Psoas muscle (tissue), 7 donors: ENCODE measurements at regions not wholly inside any gene's neighbourhood (a gene's known extent, or its start where the extent isn't known, plus 50 kb on each side); places are given as distances from the start of the nearest gene placed in this dataset.

Source experiments
- ATAC-seq, 4 donors: fragments of 200-7000 bp; cut with Tn5 transposase; one replicate each; pipeline ENCODE4 v1.9.1; 2020; ENCODE audit warnings: moderate library complexity in 3 of 4, mild to moderate bottlenecking in 2 of 4
- DNase-seq, 2 donors: peaks; one replicate each; pipeline ENCODE4 v3.0.0-alpha.2; 2020
- H3K27ac ChIP-seq: fragments of 200-600 bp; one replicate; pipeline ENCODE4 v1.8.0; 2022
- H3K27me3 ChIP-seq, 3 donors: fragments of 200-600 bp in 1 of 3; one replicate each; pipeline versions ENCODE4 v1.6.1 to v1.8.0; 2013 to 2022; ENCODE audit warnings: low read length in 2 of 3, mild to moderate bottlenecking in 2 of 3, moderate library complexity in 1 of 3; ENCODE audit not compliant: insufficient read depth in 3 of 3
- H3K36me3 ChIP-seq, 2 donors: fragments of 200-600 bp in 1 of 2; one replicate each; pipeline versions ENCODE4 v1.6.1 to v1.8.0; 2013 to 2022; ENCODE audit warnings: low read depth in 1 of 2, mild to moderate bottlenecking in 1 of 2, moderate library complexity in 1 of 2; ENCODE audit not compliant: insufficient read depth in 1 of 2
- H3K4me1 ChIP-seq: fragments of 200-600 bp; one replicate; pipeline ENCODE4 v1.8.0; 2022
- H3K4me3 ChIP-seq: fragments of 200-600 bp; one replicate; pipeline ENCODE4 v1.8.0; 2022; ENCODE audit warnings: mild to moderate bottlenecking
- H3K9me3 ChIP-seq: fragments of 200-600 bp; one replicate; pipeline ENCODE4 v1.8.0; 2022
- WGBS, 3 donors: extraction: QIAGEN DNeasy Blood & Tissue Kit; methylation state at CpG; one replicate each; pipeline versions ENCODE4 v1.1.6 to v1.1.7; 2013; 5-methylcytosine and 5-hydroxymethylcytosine counted together
- intact Hi-C, 2 donors: fragments of 100-400 bp; cut with DNase I; formaldehyde crosslinking; loops; one replicate each; pipeline versions ENCODE4 v1.11.0 to v1.14.2; 2022
- TF ChIP-seq, protein P1 (sequence below): fragments of 200-600 bp; IDR thresholded peaks from one replicate; pipeline ENCODE4 v1.8.0; 2022; ENCODE audit warnings: antibody characterized with exemption
- donor health status: healthy with polysubstance abuse.
- donor health status: DM: no; HTN: no; CAD: no; lungs with moderate emphysema.
- donor health status: Bipolar disorder and iron deficiency.
- donor health status: healthy.
- donor health status: DM: yes; HTN: yes; CAD: no.
- donor health status: DM: no; HTN: no; CAD: no.
- donor health status: DM: yes; HTN: yes; CAD: no.

DNA sequence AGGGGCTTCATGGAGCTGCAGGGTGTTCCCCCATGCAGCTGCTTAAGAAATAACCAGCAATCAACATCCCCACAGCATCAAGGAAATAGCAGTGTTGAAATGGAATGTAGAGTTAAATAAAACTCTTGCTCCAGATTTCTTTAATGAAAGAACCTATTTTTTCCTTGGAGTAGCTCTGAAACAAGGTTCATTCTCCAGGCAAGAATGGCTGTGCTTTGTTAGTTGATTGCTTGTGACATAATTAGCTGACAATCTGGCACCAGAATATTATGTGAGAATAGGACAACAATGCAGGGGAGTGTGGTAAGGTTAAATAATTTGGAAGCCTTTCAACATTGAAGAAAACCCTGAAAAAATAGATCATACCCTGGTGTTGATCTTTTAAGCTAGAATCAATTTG lies 254.2 kb upstream of the RRP15 start:
- Histone ChIP-seq H3K36me3 (no peaks in the 10 kb centered on the region), H3K4me1 (no peaks in the 10 kb centered on the region), H3K27me3 (no peaks in the 10 kb centered on the region), H3K9me3 (no peaks in the 10 kb centered on the region), H3K4me3 (no peak overlapping the region), H3K27ac (no peak overlapping the region)
- TF ChIP-seq, protein P1, sequence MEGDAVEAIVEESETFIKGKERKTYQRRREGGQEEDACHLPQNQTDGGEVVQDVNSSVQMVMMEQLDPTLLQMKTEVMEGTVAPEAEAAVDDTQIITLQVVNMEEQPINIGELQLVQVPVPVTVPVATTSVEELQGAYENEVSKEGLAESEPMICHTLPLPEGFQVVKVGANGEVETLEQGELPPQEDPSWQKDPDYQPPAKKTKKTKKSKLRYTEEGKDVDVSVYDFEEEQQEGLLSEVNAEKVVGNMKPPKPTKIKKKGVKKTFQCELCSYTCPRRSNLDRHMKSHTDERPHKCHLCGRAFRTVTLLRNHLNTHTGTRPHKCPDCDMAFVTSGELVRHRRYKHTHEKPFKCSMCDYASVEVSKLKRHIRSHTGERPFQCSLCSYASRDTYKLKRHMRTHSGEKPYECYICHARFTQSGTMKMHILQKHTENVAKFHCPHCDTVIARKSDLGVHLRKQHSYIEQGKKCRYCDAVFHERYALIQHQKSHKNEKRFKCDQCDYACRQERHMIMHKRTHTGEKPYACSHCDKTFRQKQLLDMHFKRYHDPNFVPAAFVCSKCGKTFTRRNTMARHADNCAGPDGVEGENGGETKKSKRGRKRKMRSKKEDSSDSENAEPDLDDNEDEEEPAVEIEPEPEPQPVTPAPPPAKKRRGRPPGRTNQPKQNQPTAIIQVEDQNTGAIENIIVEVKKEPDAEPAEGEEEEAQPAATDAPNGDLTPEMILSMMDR: no peak
- DNase-seq (no peak), ATAC-seq (no peak)
- intact Hi-C loops: no loop called here

DNA sequence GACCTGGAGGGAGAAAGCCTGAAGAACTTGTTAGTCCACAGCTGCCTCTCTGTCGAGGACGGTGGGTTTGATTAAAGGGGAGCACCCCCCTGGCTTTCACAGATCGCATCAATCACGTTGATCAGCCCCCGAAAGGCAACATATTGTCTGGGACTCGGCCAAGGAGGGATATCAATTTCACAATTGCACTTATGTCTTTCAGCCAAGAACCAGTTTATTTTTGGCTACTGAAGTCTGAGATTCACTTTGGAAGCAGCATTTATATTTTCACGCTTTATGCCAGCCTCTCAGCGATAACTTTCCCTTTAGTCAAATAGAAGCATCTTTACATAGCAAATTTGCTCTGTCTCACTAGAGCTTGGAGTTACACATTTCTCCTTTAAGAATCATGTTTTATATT lies 253.2 kb upstream of the RRP15 start:
- WGBS, 3 donors: 9 to 11% (median 11%) methylated on average over 8 of the region's 8 CpGs
- ATAC-seq: no peak

DNA sequence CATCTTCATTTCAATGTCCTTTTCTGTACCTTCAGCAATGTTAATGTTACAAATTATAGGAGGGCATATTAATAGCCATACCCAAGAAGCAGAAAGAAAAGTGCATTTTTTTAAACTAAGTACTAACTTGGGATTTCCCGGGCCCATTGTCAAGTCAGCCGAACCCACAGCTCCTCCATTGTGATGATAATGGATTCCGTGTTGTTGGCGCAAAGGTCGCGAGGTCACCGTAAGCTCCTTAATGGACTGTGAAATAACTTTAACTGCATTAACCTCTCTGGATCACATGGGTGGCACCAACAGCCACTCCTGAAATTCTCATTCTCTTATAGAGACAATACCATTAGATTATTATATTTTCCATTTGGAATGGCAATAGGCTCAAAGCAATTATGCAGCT lies 250.6 kb upstream of the RRP15 start:
- Histone ChIP-seq H3K4me1 (no peaks in the 10 kb centered on the region), H3K9me3 (no peaks in the 10 kb centered on the region), H3K36me3 (no peaks in the 10 kb centered on the region), H3K4me3 (no peak overlapping the region), H3K27ac (no peak overlapping the region), H3K27me3 (no peaks in the 10 kb centered on the region)
- 51 to 59% (median 58%) methylated on average over 7 of the region's 7 CpGs for WGBS, 3 donors
- DNase-seq (no peak), ATAC-seq (no peak)
- TF ChIP-seq, protein P1: no peak
- intact Hi-C loops: no loop called here

More for the DNA sequence above, 253.2 kb upstream of the RRP15 start:
- no peaks in the 10 kb centered on the region for H3K9me3 ChIP-seq
- no peak for DNase-seq
- H3K36me3 ChIP-seq: no peaks in the 10 kb centered on the region
- H3K4me3 ChIP-seq: no peak overlapping the region
- intact Hi-C loops: no loop called here
- TF ChIP-seq, protein P1: no peak
- no peak overlapping the region for H3K27ac ChIP-seq
- no peaks in the 10 kb centered on the region for H3K4me1 ChIP-seq
- no peaks in the 10 kb centered on the region for H3K27me3 ChIP-seq

- H3K27ac ChIP-seq: no peak overlapping the region
- 17 to 29% (median 21%) methylated on average over 1 of the region's 1 CpG for WGBS, 3 donors
- intact Hi-C loops: no loop called here
- H3K4me1 ChIP-seq: no peaks in the 10 kb centered on the region
- TF ChIP-seq, protein P1: no peak
- H3K4me3 ChIP-seq: no peak overlapping the region
- ATAC-seq: no peak
- no peaks in the 10 kb centered on the region for H3K36me3 ChIP-seq
- H3K27me3 ChIP-seq: no peaks in the 10 kb centered on the region
- no peaks in the 10 kb centered on the region for H3K9me3 ChIP-seq
- no peak for DNase-seq
These were observed 236.2 kb upstream of the RRP15 start for GRCh38 chr1:218048828-218049420.

DNA sequence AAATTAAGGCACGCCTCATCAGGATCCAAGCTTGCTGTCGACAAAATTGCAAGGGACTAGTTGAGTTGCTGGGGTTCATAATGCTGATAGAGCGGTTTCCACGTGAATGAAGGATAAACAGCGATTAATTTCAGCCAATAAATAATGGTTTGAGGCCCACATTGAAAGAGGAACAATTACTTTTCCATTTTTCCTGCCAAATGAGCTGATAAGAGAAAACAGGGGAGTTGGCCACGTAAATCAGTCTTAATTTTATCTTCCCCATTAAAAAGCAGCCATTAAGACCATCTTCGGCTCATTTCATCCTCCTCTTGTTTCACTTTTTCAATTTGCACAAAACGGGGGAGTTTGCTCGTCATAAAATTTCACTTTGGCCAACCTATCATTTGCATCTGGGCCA lies 235.5 kb upstream of the RRP15 start:
- WGBS, 3 donors: 67 to 69% (median 69%) methylated on average over 9 of the region's 9 CpGs
- no peak for ATAC-seq
- intact Hi-C loops: no loop called here

More for the DNA sequence above, 235.5 kb upstream of the RRP15 start:
- no peaks in the 10 kb centered on the region for H3K4me1 ChIP-seq
- H3K9me3 ChIP-seq: no peaks in the 10 kb centered on the region
- no peak overlapping the region for H3K27ac ChIP-seq
- no peaks in the 10 kb centered on the region for H3K36me3 ChIP-seq
- no peak overlapping the region for H3K4me3 ChIP-seq
- H3K27me3 ChIP-seq: no peaks in the 10 kb centered on the region
- TF ChIP-seq, protein P1: no peak
- no peak for DNase-seq
